SK-N-SH treated with all-trans-retinoic acid at 6 μM for 48 hours (cell line): ENCODE measurements at regions not wholly inside any gene's neighbourhood (a gene's known extent, or its start where the extent isn't known, plus 50 kb on each side); places are given as distances from the start of the nearest gene placed in this dataset.

Source experiments
- ATAC-seq: fragments of 200-7000 bp; cut with Tn5 transposase; 3 replicates; pipeline ENCODE4 v1.9.1; 2020; ENCODE audit warnings: mild to moderate bottlenecking, moderate library complexity
- ARNTL ChIP-seq: fragments of 450-650 bp; formaldehyde crosslinking; IDR thresholded peaks from 2 replicates; pipeline ENCODE4 v1.5.0; 2020; ENCODE audit warnings: low read depth, mild to moderate bottlenecking, moderate library complexity, borderline replicate concordance
- BACH2 ChIP-seq: fragments of 250-450 bp; sonication (Bioruptor Pico); IDR thresholded peaks from 2 replicates; pipeline ENCODE4 v1.9.0; 2021; ENCODE audit warnings: mild to moderate bottlenecking, borderline replicate concordance
- CSDC2 ChIP-seq: fragments of 250-450 bp; sonication (Bioruptor Pico); IDR thresholded peaks from 2 replicates; pipeline ENCODE4 v1.5.0; 2020; ENCODE audit warnings: mild to moderate bottlenecking, moderate library complexity
- ESRRG ChIP-seq: fragments of 250-450 bp; sonication (Bioruptor Pico); IDR thresholded peaks from 2 replicates; pipeline ENCODE4 v1.6.1; 2021; ENCODE audit warnings: mild to moderate bottlenecking
- GLIS3 ChIP-seq: fragments of 250-450 bp; sonication (Bioruptor Pico); IDR thresholded peaks from 2 replicates; pipeline ENCODE4 v1.5.0; 2020; ENCODE audit warnings: mild to moderate bottlenecking, moderate library complexity
- OSR1 ChIP-seq: fragments of 250-450 bp; sonication (Bioruptor Pico); IDR thresholded peaks from 2 replicates; pipeline ENCODE4 v1.8.0; 2022; ENCODE audit warnings: moderate library complexity, mild to moderate bottlenecking, inconsistent platforms
- PPARA ChIP-seq: fragments of 250-450 bp; sonication (Bioruptor Pico); IDR thresholded peaks from 2 replicates; pipeline ENCODE4 v1.5.0; 2020; ENCODE audit warnings: mild to moderate bottlenecking, borderline replicate concordance
- RARB ChIP-seq: fragments of 250-450 bp; sonication (Bioruptor Pico); IDR thresholded peaks from 2 replicates; pipeline ENCODE4 v1.8.0; 2021; ENCODE audit warnings: mild to moderate bottlenecking, moderate library complexity
- SNAI2 ChIP-seq: fragments of 250-450 bp; sonication (Bioruptor Pico); IDR thresholded peaks from 2 replicates; pipeline ENCODE4 v1.5.0; 2020; ENCODE audit warnings: mild to moderate bottlenecking, moderate library complexity
- TOX ChIP-seq: fragments of 250-450 bp; sonication (Bioruptor Pico); IDR thresholded peaks from 2 replicates; pipeline ENCODE4 v1.8.0; 2021; ENCODE audit warnings: mild to moderate bottlenecking, moderate library complexity, borderline replicate concordance
- ZC3H10 ChIP-seq: fragments of 250-450 bp; sonication (Bioruptor Pico); IDR thresholded peaks from 2 replicates; pipeline ENCODE4 v1.5.1; 2021; ENCODE audit warnings: mild to moderate bottlenecking, moderate library complexity
- ZFP30 ChIP-seq: fragments of 450-650 bp; formaldehyde crosslinking; IDR thresholded peaks from 2 replicates; pipeline ENCODE4 v1.5.0; 2022; ENCODE audit warnings: mild to moderate bottlenecking, moderate library complexity
- ZNF565 ChIP-seq: fragments of 450-650 bp; formaldehyde crosslinking; conservative IDR thresholded peaks from 2 replicates; pipeline ENCODE4 v1.5.0; 2020; ENCODE audit warnings: low read depth, mild to moderate bottlenecking, moderate library complexity
- ZNF70 ChIP-seq: fragments of 450-650 bp; formaldehyde crosslinking; IDR thresholded peaks from 2 replicates; pipeline ENCODE4 v1.5.0; 2020; ENCODE audit warnings: mild to moderate bottlenecking, moderate library complexity
- ZNF8 ChIP-seq: fragments of 450-650 bp; formaldehyde crosslinking; IDR thresholded peaks from 2 replicates; pipeline ENCODE4 v1.5.0; 2020; ENCODE audit warnings: mild to moderate bottlenecking, moderate library complexity
- TF ChIP-seq, protein P1 (sequence below): fragments of 250-450 bp; sonication (Bioruptor Pico); IDR thresholded peaks from 2 replicates; pipeline ENCODE4 v1.8.0; 2020; ENCODE audit warnings: mild to moderate bottlenecking, moderate library complexity, borderline replicate concordance
- TF ChIP-seq, protein P2 (sequence below): fragments of 250-450 bp; sonication (Bioruptor Pico); IDR thresholded peaks from 2 replicates; pipeline ENCODE4 v1.8.0; 2021; ENCODE audit warnings: low read depth, mild to moderate bottlenecking, moderate library complexity, borderline replicate concordance
- TF ChIP-seq, protein P3 (sequence below): fragments of 250-450 bp; sonication (Bioruptor Pico); IDR thresholded peaks from 2 replicates; pipeline ENCODE4 v1.5.1; 2021; ENCODE audit warnings: mild to moderate bottlenecking, moderate library complexity
- TF ChIP-seq, protein P4 (sequence below): fragments of 250-450 bp; sonication (Bioruptor Pico); IDR thresholded peaks from 2 replicates; pipeline ENCODE4 v1.5.0; 2020; ENCODE audit warnings: mild to moderate bottlenecking, moderate library complexity
- TF ChIP-seq, protein P5 (sequence below): fragments of 250-450 bp; sonication (Bioruptor Pico); IDR thresholded peaks from 2 replicates; pipeline ENCODE4 v1.5.1; 2020; ENCODE audit warnings: low read depth, mild to moderate bottlenecking, moderate library complexity

DNA sequence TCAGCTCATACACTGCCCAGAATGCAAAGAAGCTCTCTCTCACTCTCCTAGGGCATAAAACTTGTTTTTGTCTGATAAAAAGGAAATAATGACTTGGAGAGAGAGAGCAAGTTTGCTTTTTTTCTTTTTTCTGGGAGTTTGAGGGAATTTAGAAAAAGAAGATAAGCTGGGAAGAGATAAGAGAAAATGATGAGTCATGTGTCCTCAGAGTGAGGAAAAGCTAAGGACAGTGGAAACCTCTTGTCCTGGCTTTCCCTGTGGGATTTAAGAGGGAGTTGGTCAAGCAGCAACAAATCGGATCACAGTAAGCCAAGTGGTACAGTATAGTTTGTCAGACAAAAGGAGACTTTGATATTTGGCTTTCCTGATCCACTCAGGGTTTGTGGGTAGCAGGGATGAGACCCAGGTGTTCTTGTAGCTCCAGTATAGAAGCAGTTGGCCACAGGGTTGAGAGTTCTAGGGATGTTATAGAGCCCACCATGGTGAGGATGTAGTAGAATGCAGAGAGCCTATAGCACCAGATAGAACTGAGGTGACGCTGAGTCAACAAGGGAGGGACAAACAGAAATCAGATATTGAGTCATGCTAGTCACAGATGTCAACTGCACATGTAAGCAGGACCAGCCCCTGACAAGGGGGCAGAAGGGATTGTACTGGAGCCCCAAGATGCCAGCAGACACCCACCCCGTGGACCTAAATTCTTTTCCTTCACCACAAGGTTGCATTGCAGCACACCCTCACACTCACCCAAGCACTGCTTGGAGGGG is 219.3 kb upstream of the TAC1 start:
- no peak for TF ChIP-seq ZC3H10 (CRISPR knock-in tag)
- TF ChIP-seq, protein P1, sequence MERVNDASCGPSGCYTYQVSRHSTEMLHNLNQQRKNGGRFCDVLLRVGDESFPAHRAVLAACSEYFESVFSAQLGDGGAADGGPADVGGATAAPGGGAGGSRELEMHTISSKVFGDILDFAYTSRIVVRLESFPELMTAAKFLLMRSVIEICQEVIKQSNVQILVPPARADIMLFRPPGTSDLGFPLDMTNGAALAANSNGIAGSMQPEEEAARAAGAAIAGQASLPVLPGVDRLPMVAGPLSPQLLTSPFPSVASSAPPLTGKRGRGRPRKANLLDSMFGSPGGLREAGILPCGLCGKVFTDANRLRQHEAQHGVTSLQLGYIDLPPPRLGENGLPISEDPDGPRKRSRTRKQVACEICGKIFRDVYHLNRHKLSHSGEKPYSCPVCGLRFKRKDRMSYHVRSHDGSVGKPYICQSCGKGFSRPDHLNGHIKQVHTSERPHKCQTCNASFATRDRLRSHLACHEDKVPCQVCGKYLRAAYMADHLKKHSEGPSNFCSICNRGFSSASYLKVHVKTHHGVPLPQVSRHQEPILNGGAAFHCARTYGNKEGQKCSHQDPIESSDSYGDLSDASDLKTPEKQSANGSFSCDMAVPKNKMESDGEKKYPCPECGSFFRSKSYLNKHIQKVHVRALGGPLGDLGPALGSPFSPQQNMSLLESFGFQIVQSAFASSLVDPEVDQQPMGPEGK (CRISPR knock-in tag), result no peak
- ATAC-seq, result no peak

DNA sequence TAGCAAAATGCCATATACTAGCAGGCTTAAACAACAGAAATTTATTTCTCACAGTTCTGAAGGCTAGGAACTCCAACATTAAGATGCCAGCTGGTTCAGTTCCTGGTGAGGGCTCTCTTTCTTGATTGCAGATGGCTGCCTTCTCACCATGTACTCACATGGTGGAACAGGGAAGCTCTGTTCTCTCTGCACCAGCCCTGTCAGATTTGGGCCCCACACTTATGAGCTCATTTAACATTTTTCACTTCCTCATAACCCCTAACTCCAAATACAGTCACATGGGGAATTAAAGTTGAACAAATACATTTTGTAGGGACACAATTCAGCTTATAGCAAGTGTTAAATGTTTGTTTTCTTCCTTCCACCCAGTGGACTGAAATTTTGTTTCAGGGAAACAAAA is 218.6 kb upstream of the TAC1 start:
- no peak for TF ChIP-seq SNAI2
- TF ChIP-seq ZNF8 (CRISPR knock-in tag), result no peak
- TF ChIP-seq ARNTL (CRISPR knock-in tag), result no peak
- ATAC-seq, result no peak

DNA sequence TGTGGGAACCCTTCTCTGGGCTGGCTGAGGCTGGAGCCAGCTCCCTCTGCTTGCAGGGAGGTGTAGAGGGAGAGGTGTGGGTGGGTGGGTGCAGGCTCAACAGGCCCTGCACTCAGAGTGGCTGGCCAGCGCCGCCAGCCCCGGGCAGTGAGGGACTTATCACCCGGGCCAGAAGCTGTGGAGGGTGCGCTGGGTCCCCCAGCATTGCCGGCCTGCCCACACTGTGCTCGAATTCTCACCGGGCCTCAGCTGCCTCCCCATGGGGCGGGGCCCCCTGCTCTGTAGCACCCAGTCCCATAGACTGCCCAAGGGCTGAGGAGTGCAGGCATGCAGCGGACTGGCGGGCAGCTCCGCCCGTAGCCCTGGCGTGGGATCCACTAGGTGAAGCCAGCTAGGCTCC is 190.7 kb upstream of the TAC1 start:
- ATAC-seq, result no peak
- TF ChIP-seq, protein P2, sequence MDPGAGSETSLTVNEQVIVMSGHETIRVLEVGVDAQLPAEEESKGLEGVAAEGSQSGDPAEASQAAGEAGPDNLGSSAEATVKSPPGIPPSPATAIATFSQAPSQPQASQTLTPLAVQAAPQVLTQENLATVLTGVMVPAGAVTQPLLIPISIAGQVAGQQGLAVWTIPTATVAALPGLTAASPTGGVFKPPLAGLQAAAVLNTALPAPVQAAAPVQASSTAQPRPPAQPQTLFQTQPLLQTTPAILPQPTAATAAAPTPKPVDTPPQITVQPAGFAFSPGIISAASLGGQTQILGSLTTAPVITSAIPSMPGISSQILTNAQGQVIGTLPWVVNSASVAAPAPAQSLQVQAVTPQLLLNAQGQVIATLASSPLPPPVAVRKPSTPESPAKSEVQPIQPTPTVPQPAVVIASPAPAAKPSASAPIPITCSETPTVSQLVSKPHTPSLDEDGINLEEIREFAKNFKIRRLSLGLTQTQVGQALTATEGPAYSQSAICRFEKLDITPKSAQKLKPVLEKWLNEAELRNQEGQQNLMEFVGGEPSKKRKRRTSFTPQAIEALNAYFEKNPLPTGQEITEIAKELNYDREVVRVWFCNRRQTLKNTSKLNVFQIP (CRISPR knock-in tag), result no peak
- TF ChIP-seq ZNF70 (CRISPR knock-in tag) (no peak), PPARA (no peak), BACH2 (no peak), ZNF8 (CRISPR knock-in tag) (no peak), SNAI2 (no peak), ZNF565 (CRISPR knock-in tag) (no peak), ARNTL (CRISPR knock-in tag) (no peak)
- TF ChIP-seq, all 23 proteins: peak for 0

DNA sequence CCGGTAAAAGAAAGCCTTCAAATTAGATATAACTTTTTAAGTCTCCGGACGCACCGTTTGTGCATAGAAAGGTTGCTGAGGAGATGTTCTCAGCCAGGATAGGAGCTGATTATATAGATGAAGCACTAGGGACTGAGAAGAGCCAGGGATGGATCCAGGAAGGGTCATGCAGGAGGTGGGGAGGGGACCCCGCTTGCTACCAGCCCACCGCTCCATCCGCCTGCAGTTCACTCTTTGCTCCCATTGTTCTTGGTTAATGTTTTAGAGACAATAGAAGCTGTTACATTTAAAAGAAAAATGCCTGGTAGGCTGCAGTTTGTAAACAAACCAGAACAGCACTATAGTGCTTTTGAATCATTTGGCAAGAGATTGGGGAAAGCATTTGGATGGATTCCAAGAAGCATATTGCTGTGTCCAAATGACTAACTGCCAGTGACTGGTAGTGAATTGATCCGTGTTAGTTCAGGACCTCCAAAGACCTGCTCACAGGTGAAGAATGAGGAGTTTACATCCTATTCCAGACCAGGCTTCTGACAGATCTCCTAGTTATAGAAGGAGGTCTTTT is 175.9 kb upstream of the TAC1 start:
- ATAC-seq, result no peak
- no peak for TF ChIP-seq SNAI2
- no peak for TF ChIP-seq ZFP30 (CRISPR knock-in tag)
- no peak for TF ChIP-seq ARNTL (CRISPR knock-in tag)
- TF ChIP-seq ZC3H10 (CRISPR knock-in tag), result no peak
- no peak for TF ChIP-seq ZNF70 (CRISPR knock-in tag)
- no peak for TF ChIP-seq GLIS3 (CRISPR knock-in tag)
- TF ChIP-seq CSDC2 (CRISPR knock-in tag), result no peak
- TF ChIP-seq TOX (CRISPR knock-in tag), result no peak
- TF ChIP-seq, protein P2 (CRISPR knock-in tag), result no peak
- TF ChIP-seq, protein P3, sequence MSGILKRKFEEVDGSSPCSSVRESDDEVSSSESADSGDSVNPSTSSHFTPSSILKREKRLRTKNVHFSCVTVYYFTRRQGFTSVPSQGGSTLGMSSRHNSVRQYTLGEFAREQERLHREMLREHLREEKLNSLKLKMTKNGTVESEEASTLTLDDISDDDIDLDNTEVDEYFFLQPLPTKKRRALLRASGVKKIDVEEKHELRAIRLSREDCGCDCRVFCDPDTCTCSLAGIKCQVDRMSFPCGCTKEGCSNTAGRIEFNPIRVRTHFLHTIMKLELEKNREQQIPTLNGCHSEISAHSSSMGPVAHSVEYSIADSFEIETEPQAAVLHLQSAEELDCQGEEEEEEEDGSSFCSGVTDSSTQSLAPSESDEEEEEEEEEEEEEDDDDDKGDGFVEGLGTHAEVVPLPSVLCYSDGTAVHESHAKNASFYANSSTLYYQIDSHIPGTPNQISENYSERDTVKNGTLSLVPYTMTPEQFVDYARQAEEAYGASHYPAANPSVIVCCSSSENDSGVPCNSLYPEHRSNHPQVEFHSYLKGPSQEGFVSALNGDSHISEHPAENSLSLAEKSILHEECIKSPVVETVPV (CRISPR knock-in tag), result no peak
- no peak for TF ChIP-seq BACH2

DNA sequence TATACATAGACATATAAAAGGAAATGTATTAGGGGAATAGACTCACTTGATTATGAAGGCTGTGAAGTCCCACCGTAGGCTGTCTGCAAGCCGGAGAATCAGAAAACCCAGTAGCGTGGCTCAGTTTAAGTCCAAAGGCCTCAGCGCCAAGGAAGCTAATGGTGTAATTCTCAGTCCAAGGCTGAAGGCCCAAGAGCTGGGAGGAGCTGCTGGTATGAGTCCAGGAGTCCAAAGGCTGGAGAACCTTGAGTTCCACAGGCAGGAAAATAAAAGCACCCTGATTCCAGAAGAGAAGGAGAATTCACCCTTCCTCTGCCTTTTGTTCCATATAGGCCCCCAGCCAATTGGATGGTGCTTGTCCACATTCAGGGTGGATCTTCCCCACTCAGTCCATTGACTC is 166.2 kb upstream of the TAC1 start:
- ATAC-seq, result no peak
- TF ChIP-seq ARNTL (CRISPR knock-in tag), result no peak
- TF ChIP-seq, protein P4, sequence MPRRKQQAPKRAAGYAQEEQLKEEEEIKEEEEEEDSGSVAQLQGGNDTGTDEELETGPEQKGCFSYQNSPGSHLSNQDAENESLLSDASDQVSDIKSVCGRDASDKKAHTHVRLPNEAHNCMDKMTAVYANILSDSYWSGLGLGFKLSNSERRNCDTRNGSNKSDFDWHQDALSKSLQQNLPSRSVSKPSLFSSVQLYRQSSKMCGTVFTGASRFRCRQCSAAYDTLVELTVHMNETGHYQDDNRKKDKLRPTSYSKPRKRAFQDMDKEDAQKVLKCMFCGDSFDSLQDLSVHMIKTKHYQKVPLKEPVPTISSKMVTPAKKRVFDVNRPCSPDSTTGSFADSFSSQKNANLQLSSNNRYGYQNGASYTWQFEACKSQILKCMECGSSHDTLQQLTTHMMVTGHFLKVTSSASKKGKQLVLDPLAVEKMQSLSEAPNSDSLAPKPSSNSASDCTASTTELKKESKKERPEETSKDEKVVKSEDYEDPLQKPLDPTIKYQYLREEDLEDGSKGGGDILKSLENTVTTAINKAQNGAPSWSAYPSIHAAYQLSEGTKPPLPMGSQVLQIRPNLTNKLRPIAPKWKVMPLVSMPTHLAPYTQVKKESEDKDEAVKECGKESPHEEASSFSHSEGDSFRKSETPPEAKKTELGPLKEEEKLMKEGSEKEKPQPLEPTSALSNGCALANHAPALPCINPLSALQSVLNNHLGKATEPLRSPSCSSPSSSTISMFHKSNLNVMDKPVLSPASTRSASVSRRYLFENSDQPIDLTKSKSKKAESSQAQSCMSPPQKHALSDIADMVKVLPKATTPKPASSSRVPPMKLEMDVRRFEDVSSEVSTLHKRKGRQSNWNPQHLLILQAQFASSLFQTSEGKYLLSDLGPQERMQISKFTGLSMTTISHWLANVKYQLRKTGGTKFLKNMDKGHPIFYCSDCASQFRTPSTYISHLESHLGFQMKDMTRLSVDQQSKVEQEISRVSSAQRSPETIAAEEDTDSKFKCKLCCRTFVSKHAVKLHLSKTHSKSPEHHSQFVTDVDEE (CRISPR knock-in tag), result no peak
- TF ChIP-seq, protein P5, sequence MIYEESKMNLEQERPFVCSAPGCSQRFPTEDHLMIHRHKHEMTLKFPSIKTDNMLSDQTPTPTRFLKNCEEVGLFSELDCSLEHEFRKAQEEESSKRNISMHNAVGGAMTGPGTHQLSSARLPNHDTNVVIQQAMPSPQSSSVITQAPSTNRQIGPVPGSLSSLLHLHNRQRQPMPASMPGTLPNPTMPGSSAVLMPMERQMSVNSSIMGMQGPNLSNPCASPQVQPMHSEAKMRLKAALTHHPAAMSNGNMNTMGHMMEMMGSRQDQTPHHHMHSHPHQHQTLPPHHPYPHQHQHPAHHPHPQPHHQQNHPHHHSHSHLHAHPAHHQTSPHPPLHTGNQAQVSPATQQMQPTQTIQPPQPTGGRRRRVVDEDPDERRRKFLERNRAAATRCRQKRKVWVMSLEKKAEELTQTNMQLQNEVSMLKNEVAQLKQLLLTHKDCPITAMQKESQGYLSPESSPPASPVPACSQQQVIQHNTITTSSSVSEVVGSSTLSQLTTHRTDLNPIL, result no peak
- TF ChIP-seq, protein P2 (CRISPR knock-in tag), result no peak
- no peak for TF ChIP-seq BACH2
- TF ChIP-seq ZC3H10 (CRISPR knock-in tag), result no peak
- no peak for TF ChIP-seq OSR1 (CRISPR knock-in tag)
- no peak for TF ChIP-seq TOX (CRISPR knock-in tag)
- TF ChIP-seq ZFP30 (CRISPR knock-in tag), result no peak
- no peak for TF ChIP-seq RARB (CRISPR knock-in tag)
- no peak for TF ChIP-seq ESRRG
- no peak for TF ChIP-seq SNAI2
